ENCODE measurements at regions not wholly inside any gene's neighbourhood (a gene's known extent, or its start where the extent isn't known, plus 50 kb on each side); places are given as distances from the start of the nearest gene placed in this dataset.

- no peak for TF ChIP-seq POLR2A (IDR thresholded peaks at IDR 0.05)
- TF ChIP-seq, protein P1, sequence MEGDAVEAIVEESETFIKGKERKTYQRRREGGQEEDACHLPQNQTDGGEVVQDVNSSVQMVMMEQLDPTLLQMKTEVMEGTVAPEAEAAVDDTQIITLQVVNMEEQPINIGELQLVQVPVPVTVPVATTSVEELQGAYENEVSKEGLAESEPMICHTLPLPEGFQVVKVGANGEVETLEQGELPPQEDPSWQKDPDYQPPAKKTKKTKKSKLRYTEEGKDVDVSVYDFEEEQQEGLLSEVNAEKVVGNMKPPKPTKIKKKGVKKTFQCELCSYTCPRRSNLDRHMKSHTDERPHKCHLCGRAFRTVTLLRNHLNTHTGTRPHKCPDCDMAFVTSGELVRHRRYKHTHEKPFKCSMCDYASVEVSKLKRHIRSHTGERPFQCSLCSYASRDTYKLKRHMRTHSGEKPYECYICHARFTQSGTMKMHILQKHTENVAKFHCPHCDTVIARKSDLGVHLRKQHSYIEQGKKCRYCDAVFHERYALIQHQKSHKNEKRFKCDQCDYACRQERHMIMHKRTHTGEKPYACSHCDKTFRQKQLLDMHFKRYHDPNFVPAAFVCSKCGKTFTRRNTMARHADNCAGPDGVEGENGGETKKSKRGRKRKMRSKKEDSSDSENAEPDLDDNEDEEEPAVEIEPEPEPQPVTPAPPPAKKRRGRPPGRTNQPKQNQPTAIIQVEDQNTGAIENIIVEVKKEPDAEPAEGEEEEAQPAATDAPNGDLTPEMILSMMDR (IDR thresholded peaks at IDR 0.05): no peak
- Histone ChIP-seq H3K27ac (no peak overlapping the region), H3K9me3 (no peaks in the 10 kb centered on the region), H3K36me3 (no peaks in the 10 kb centered on the region), H3K4me3 (no peak overlapping the region), H3K4me1 (no peaks in the 10 kb centered on the region), H3K27me3 (no peaks in the 10 kb centered on the region)
- DNase-seq (no peak), ATAC-seq (no peak)
- intact Hi-C loops (cut with DNase I): no loop called here
- 20% methylated on average over 4 of the region's 4 CpGs for WGBS (ENCODE audit: insufficient coverage, low coverage, low lambda C conversion rate, missing lambda C conversion rate)
These were observed 195.6 kb upstream of the OPRM1 start for GRCh38 chr6:153843420-153843819.

GRCh38 chr6:153842491-153842890 is 196.5 kb upstream of the OPRM1 start:
- Histone ChIP-seq H3K9me3 (no peaks in the 10 kb centered on the region), H3K4me3 (no peak overlapping the region), H3K27ac (no peak overlapping the region), H3K4me1 (no peaks in the 10 kb centered on the region), H3K27me3 (no peaks in the 10 kb centered on the region), H3K36me3 (no peaks in the 10 kb centered on the region)
- 67% methylated on average over 9 of the region's 9 CpGs for WGBS (ENCODE audit: insufficient coverage, low coverage, low lambda C conversion rate, missing lambda C conversion rate)
- intact Hi-C loops (cut with DNase I): no loop called here
- TF ChIP-seq, protein P1 (IDR thresholded peaks at IDR 0.05): no peak
- no peak for TF ChIP-seq POLR2A (IDR thresholded peaks at IDR 0.05)
- no peak for ATAC-seq
- DNase-seq: no peak

GRCh38 chr6:153840039-153840850 is 198.8 kb upstream of the OPRM1 start:
- TF ChIP-seq, protein P1 (IDR thresholded peaks at IDR 0.05): no peak
- no peak for TF ChIP-seq POLR2A (IDR thresholded peaks at IDR 0.05)
- ATAC-seq (no peak), DNase-seq (no peak)
- Histone ChIP-seq H3K4me1 (no peaks in the 10 kb centered on the region), H3K4me3 (no peak overlapping the region), H3K36me3 (no peaks in the 10 kb centered on the region), H3K27me3 (no peaks in the 10 kb centered on the region), H3K9me3 (no peaks in the 10 kb centered on the region), H3K27ac (no peak overlapping the region)
- intact Hi-C loops (cut with DNase I): no loop called here
- 31% methylated on average over 3 of the region's 3 CpGs for WGBS (ENCODE audit: insufficient coverage, low coverage, low lambda C conversion rate, missing lambda C conversion rate)

DNA sequence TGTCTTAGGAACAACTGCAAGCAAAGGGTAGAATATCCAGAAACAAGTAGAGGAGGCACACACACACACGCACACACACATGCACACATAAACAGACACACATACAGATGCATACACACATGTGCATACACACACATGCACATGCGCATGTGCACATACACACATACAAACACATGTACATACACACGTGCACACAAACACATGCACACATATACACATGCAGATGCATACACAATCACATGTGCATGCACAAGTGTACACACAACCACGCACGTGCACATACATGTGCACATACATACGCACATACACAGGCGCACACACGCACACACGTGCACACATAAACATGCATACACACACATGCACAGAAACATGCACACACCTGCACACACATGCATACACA is 206.5 kb upstream of the OPRM1 start:
- intact Hi-C loops (cut with DNase I): no loop called here
- ATAC-seq (no peak), DNase-seq (no peak)
- no peaks in the 10 kb centered on the region for H3K9me3 ChIP-seq
- no peak for TF ChIP-seq POLR2A (IDR thresholded peaks at IDR 0.05)
- TF ChIP-seq, protein P1 (IDR thresholded peaks at IDR 0.05): no peak
- WGBS (ENCODE audit: insufficient coverage, low coverage, low lambda C conversion rate, missing lambda C conversion rate): 75% methylated on average over 7 of the region's 9 CpGs
- H3K36me3 ChIP-seq: no peaks in the 10 kb centered on the region
- no peaks in the 10 kb centered on the region for H3K27me3 ChIP-seq
- no peak overlapping the region for H3K4me3 ChIP-seq
- H3K4me1 ChIP-seq: no peaks in the 10 kb centered on the region
- H3K27ac ChIP-seq: no peak overlapping the region

All from right lobe of liver (tissue), 6 donors.